GM19467 (cell line): ENCODE measurements at regions not wholly inside any gene's neighbourhood (a gene's known extent, or its start where the extent isn't known, plus 50 kb on each side); places are given as distances from the start of the nearest gene placed in this dataset.

Experiments used
- ATAC-seq: cut with Tn5 transposase; IDR thresholded peaks from one replicate; pipeline ENCODE4 v1.9.1; 2021; ENCODE audit warnings: mild to moderate bottlenecking, moderate library complexity; ENCODE audit not compliant: unreplicated experiment

DNA sequence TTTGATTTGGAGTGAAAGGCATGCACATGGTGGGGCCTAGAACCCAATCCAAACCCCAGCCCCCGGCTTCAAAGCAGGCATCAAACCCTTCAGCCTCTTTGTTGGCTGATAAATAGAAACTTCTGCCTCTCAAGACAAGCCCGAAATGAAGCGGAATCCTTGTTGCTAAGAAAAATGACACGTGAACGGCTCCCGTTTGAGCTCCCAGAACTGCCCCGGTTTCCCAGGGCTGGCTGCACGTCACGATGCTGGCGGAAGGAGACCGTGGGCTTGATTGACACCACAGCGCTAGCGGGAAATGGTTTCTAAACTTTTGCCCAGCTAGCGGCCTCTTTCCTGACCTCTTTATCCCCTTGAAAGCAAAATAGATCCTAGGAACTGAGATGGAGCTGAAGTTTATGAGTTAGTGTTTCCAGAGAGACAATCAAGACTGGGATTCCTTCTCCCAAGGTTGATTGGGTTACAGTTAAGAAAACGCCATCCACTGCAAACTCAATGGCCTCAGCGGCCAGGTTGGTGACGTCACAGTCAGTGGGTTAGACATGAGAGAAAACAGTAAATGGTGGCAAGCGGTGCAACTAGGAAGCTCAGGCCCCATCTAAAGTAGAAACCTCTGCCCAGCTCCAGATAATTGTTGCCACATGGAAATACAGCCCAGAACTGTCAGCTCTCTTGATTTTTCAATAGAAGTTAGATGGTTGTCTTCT is 117.0 kb downstream of the ANKRD60 start:
- no peak for ATAC-seq

GRCh38 chr20:58109918-58110635 is 118.4 kb downstream of the ANKRD60 start:
- ATAC-seq, result no peak

- ATAC-seq, result no peak
Observed at GRCh38 chr20:58109126-58109880, 119.2 kb downstream of the ANKRD60 start.

DNA sequence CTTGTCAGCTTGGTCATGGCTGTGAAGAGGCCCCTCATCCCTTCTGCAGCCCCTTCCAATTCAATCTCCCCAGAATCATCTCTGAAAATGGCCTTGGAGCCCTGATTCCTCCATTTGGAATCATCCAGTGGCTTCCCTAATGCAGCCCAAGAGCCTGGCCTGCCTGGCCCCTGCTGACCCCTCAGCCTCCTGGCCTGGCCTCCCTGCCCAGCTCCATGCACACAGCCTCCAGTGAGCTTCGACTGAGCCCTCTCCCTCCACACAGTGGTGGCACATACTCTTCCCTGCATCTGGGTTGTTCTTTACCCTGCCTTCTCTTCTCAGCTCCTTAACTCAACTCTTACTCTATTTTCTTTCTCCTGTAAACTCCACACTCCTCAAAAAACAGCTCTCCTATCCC is 120.9 kb downstream of the ANKRD60 start:
- ATAC-seq, result no peak

- no peak for ATAC-seq
Observed at GRCh38 chr20:58106143-58106750, 122.2 kb downstream of the ANKRD60 start.

- no peak for ATAC-seq
Observed at GRCh38 chr20:58103961-58104360, 124.5 kb downstream of the ANKRD60 start.

GRCh38 chr20:58103517-58103904 is 124.9 kb downstream of the ANKRD60 start:
- ATAC-seq, result no peak

GRCh38 chr20:58102744-58103516 is 125.5 kb downstream of the ANKRD60 start:
- no peak for ATAC-seq

DNA sequence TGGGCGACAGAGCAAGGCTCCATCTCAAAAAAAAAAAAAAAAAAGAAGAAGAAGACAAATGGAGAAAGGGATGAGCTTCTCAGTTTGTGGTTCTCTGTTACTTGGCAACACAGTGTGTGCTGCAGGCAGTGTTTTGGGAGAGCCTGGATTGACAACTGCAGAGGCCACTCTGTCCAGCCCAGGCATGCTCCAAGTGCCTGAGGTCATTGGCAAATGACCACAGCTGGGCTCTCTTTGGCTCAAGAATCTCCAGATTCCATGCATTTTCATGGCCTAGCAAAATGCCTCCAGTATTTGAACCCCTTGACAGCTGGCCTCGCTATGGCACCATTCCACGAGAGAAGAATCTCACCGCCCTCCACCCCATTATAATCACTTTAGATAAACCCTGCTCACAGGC is 126.2 kb downstream of the ANKRD60 start:
- ATAC-seq, result no peak

- no peak for ATAC-seq
Observed at GRCh38 chr20:58100731-58101356, 127.6 kb downstream of the ANKRD60 start.

DNA sequence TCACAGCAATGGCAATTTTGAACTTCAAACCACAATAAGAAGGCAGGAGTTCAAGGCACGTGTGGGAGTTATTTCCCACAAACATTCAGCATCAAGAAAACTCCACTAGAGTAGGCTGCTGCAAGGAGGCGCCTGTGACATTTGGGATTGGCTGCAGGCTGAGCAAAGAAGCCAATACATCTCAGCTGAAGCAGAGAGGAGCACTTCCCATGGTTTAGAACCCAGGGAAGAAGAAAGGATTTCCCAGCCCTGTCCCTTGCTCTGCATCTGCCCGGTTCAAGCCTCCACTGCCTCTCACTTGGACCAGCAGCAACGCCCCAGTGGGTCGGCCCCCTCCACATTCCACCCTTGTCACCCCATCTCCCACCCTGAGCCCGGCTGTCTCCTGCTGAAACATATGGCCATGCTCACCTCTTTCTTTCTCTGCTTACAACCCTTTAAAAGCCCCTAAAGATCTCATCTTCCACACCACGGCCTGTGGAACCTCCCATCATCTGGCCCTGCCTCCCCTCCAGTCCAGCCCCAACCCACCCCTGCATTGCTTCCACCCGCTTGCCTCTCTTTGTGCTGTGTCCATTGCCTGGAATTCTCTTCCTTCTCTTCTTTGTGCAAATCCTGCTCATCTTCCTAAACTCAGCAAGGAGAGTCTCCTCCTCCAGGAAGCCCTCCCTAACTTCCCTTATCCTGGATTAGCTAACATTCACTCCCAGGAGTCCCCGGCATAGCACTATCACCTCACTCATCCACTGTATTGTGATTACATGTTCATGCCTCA is 128.3 kb downstream of the ANKRD60 start:
- no peak for ATAC-seq

DNA sequence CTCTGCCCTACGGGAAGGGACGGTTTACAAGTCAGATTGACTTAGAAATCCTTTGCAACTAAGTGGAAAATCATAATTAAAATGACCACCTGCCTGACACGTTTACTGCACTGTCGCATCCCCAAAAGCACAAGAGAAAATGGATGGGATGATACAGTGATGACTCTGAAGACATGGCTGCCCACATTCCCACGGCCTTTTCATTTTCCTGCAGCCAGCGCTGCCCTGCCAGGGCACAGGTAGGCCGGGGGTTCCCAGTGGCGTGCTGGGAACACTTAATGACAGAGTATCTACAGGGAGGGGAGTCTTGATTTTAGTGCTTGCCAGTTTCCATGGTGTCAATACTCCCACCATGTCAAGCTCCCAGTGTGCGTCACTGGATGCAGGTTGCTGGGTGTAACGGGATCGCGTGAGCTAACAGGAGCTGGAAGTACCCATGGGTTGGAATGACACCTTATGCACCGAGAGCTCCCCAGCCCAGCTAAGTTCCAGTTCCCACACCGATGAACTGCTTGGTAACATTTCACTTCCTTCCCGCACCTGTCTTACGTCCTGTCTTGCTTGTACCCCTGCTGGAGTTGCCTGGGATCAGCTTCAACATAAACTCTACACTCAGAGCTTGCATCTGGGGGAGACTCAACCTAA is 129.0 kb downstream of the ANKRD60 start:
- no peak for ATAC-seq

GRCh38 chr20:58098571-58098970 is 129.9 kb downstream of the ANKRD60 start:
- ATAC-seq, result no peak

GRCh38 chr20:58097943-58098342 is 130.5 kb downstream of the ANKRD60 start:
- no peak for ATAC-seq

- ATAC-seq, result no peak
Observed at GRCh38 chr20:58097429-58097828, 131.0 kb downstream of the ANKRD60 start.

DNA sequence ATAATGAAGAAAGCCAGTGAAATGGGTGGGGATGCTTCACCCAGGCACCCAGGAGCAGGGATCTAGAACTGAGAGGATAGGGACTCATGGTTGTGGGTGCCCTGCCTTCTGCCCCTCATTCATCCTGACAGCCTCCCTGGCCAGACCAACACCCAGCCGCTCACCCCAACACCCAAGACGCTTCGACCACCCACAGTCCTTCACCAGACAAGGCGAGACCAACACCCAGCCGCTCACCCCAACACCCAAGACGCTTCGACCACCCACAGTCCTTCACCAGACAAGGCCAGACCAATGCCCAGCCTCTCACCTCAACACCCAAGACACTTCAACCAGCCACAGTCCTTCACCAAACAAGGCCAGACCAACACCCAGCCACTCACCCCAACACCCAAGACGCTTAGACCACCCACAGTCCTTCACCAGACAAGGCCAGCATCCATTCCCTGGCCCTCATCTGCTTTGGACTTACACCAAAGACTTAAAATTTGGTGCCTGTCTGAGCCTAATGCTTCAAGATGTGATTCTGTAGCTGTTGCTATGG is 131.5 kb downstream of the ANKRD60 start:
- ATAC-seq, result no peak

- no peak for ATAC-seq
Observed at GRCh38 chr20:58094698-58095097, 133.8 kb downstream of the ANKRD60 start.

GRCh38 chr20:58094160-58094559 is 134.3 kb downstream of the ANKRD60 start:
- ATAC-seq, result no peak

- ATAC-seq, result no peak
Observed at GRCh38 chr20:58092871-58093270, 135.6 kb downstream of the ANKRD60 start.
